GM12878 (cell line): ENCODE measurements at regions not wholly inside any gene's neighbourhood (a gene's known extent, or its start where the extent isn't known, plus 50 kb on each side); places are given as distances from the start of the nearest gene placed in this dataset.
"Not testable (repeated sequence)": the region's sequence is repeated elsewhere in the genome, so short reads cannot be mapped to it uniquely, and the experiment has no call there.

Experiments used
- CEBPZ ChIP-seq: fragments of 150-350 bp; IDR thresholded peaks from 2 replicates; pipeline ENCODE4 v1.6.1; 2016; ENCODE audit warnings: low read depth, low read length
- CREB1 ChIP-seq: IDR thresholded peaks from 2 replicates; pipeline ENCODE4 v1.6.1; 2012; ENCODE audit warnings: low read depth, mild to moderate bottlenecking, inconsistent platforms
- CTCF ChIP-seq, 3 experiments: IDR thresholded peaks in 2 of 3; conservative IDR thresholded peaks in 1 of 3; 2 replicates each; pipeline ENCODE4 v1.5.1; 2011; ENCODE audit warnings: low read depth in 3 of 3, low read length in 3 of 3, mild to moderate bottlenecking in 3 of 3, control low read depth in 2 of 3, moderate library complexity in 2 of 3, inconsistent platforms in 1 of 3, mixed read lengths in 1 of 3; ENCODE audit not compliant: control insufficient read depth in 2 of 3, insufficient read depth in 1 of 3; ENCODE audit errors: extremely low read depth in 1 of 3
- EZH2 ChIP-seq: IDR thresholded peaks from 2 replicates; pipeline ENCODE4 v1.6.1; 2012; ENCODE audit warnings: low read depth, mild to moderate bottlenecking, control low read depth, inconsistent platforms, low read length, borderline replicate concordance; ENCODE audit not compliant: control insufficient read depth
- REST ChIP-seq: IDR thresholded peaks from 2 replicates; pipeline ENCODE4 v1.6.1; 2012; ENCODE audit warnings: mild to moderate bottlenecking, low read depth, low read length
- ZZZ3 ChIP-seq: IDR thresholded peaks from 2 replicates; pipeline ENCODE4 v1.6.1; 2011; ENCODE audit warnings: low read depth; ENCODE audit not compliant: control insufficient read depth, insufficient read length

DNA sequence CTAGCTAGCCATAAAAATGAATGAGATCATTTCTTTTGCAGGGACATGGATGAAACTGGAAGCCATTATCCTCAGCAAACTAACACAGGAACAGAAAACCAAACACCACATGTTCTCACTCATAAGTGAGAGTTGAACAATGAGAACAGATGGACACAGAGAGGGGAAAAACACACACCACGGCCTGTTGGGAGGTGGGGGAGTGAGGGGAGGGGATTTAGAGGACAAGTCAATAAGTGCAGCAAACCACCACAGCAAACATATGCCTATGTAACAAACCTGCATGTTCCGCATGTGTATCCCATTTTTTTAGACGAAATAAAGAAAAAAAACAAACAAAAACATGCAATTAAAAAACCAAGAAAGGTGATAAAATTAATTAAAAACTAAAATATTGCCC, 308.8 kb upstream of the RND3 start:
- not testable (repeated sequence) for TF ChIP-seq CTCF (IDR thresholded peaks at IDR 0.05 in 2 of 3, conservative IDR thresholded peaks at IDR 0.05 in 1 of 3; ENCODE audit: control insufficient read depth in 2 of 3, extremely low read depth in 1 of 3, insufficient read depth in 1 of 3, low read depth in 3 of 3, low read length in 3 of 3); CREB1; EZH2; ZZZ3; CEBPZ; REST
